Fibroblast of gingiva (primary cell): ENCODE measurements at regions not wholly inside any gene's neighbourhood (a gene's known extent, or its start where the extent isn't known, plus 50 kb on each side); places are given as distances from the start of the nearest gene placed in this dataset.

ENCODE experiments used
- DNase-seq: peaks from one replicate; pipeline ENCODE4 v3.0.0-alpha.2; 2011; ENCODE audit warnings: low read depth

GRCh38 chr10:60466267-60467201 is 76.9 kb upstream of the ANK3 start:
- DNase-seq, result no peak

GRCh38 chr10:60465801-60466200 is 76.1 kb upstream of the ANK3 start:
- no peak for DNase-seq

DNA sequence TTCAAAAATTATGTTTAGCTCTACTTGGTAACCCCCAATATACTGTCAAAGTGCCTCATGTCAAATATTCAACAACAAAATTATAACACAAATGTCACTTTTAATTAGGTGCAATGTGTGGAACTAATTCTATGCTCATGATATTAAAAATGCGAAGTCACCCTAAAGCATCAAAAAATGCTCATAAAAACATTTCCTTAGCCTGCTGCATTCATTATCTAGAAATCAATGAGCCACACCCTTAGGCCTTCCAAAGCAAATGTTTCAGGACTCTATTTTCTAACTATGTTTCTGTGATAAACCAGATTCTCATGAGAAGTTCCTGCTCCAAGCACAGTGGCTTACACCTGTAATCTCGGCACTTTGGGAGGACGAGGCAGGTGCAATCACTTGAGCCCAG is 75.0 kb upstream of the ANK3 start:
- DNase-seq, result no peak

GRCh38 chr10:60463746-60464145 is 74.1 kb upstream of the ANK3 start:
- DNase-seq, result no peak

DNA sequence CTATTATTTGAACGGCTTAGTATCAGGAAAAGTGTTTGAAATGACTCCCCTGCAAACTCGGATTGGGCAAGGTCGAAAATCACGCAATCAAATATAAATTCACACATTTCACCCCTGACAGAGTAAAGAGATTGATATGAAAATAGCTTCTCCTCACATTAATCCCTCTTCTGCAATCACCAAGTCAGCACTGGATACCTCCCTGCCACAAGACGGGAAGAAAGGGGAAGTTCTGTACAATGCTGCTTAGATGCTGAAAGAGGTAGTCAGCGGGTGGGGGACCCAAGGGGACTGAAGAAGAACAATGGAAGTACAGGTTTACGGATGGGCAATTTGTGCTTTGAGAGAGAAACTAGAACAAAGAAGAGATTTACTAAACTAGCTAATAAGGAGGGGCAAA is 72.0 kb upstream of the ANK3 start:
- DNase-seq, result no peak

- DNase-seq, result no peak
Measured at GRCh38 chr10:60459701-60460457, 70.2 kb upstream of the ANK3 start.

- DNase-seq, result no peak
Measured at GRCh38 chr10:60456053-60456452, 66.4 kb upstream of the ANK3 start.

GRCh38 chr10:60454336-60454735 is 64.7 kb upstream of the ANK3 start:
- DNase-seq, result no peak

- peak; percentile 77 for DNase-seq
Measured at GRCh38 chr10:60453036-60453435, 63.4 kb upstream of the ANK3 start.

- DNase-seq, result no peak
Measured at GRCh38 chr10:60450291-60450690, 60.6 kb upstream of the ANK3 start.

GRCh38 chr10:60448246-60448645 is 58.6 kb upstream of the ANK3 start:
- DNase-seq, result no peak

DNA sequence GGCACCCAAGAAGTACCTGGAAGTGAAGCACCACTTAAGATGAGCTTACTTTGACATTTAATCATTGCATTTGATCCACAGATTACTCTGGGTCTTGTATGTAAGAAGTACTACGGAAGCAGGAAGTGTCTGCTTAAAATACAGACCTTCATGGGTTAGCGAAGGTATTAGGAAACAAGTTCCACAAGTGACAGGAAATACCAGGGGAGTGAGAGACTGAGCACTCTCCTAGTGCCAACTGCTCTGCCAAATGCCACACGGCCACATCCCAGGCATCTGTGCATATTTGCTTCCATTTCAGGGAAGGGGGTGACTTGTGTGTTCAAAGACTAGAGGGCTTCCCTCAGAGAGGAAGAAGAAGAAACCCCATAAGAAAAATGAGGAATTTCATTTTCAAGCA is 57.2 kb upstream of the ANK3 start:
- DNase-seq, result peak; percentile 27

- DNase-seq, result no peak
Measured at GRCh38 chr10:60446070-60446833, 56.6 kb upstream of the ANK3 start.

GRCh38 chr10:60444494-60445064 is 54.9 kb upstream of the ANK3 start:
- DNase-seq, result peak; percentile 26

DNA sequence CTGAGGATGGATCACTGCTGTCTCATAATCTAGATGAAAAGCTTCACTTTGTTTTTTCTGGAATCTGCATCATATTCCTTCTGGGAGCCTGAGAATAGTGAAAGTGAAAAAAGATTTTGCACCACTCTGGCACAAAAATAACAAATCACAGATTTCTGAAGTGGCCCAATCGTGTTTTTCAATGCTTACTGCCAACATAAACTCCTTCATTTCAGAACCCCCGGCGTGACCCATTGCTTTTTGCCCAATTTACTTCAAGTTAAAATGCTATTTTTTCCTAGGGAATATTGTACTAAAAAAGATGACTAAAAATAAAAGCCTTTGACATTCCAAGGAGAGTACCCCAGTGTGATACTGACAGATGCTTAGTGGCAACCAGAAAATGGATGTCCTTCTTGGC is 53.7 kb upstream of the ANK3 start:
- DNase-seq, result no peak

- DNase-seq, result peak; percentile 20
Measured at GRCh38 chr10:60441515-60441914, 51.8 kb upstream of the ANK3 start.

- no peak for DNase-seq
Measured at GRCh38 chr10:60439641-60440040, 50.0 kb upstream of the ANK3 start.
